ENCODE measurements at regions not wholly inside any gene's neighbourhood (a gene's known extent, or its start where the extent isn't known, plus 50 kb on each side); places are given as distances from the start of the nearest gene placed in this dataset.

DNA sequence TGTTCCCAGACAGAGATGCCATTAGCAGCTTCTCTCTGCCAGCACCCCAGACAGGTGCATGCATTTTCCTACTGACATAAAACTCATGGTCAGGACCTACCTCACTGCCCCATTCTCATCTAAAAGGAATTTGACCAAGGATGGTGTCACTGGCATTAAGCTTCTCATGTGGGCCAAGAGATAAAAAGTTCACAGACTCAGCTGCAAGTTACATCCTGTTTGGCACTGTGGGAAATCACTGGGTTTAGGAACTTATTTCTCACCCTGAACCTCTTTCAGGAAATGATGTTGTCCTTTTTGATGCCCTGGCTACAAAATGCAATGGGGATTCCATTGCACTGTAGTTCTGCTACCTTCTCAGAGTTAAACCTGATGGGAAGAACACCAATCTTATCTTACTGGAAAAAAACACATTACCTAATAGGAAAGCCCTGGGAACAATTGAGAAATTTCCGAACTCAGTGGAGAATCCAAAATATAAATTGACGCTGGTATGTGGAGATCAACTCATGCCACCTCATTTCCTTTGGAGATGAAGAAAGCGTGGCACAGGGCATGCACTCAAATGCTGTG is 252.1 kb upstream of the COPS8 start:
- TF ChIP-seq, protein P1, sequence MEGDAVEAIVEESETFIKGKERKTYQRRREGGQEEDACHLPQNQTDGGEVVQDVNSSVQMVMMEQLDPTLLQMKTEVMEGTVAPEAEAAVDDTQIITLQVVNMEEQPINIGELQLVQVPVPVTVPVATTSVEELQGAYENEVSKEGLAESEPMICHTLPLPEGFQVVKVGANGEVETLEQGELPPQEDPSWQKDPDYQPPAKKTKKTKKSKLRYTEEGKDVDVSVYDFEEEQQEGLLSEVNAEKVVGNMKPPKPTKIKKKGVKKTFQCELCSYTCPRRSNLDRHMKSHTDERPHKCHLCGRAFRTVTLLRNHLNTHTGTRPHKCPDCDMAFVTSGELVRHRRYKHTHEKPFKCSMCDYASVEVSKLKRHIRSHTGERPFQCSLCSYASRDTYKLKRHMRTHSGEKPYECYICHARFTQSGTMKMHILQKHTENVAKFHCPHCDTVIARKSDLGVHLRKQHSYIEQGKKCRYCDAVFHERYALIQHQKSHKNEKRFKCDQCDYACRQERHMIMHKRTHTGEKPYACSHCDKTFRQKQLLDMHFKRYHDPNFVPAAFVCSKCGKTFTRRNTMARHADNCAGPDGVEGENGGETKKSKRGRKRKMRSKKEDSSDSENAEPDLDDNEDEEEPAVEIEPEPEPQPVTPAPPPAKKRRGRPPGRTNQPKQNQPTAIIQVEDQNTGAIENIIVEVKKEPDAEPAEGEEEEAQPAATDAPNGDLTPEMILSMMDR (IDR thresholded peaks at IDR 0.05; ENCODE audit: poor library complexity, severe bottlenecking): no peak
- no peak for TF ChIP-seq RAD21 (conservative IDR thresholded peaks at IDR 0.05)
- no peak for TF ChIP-seq TAF1 (IDR thresholded peaks at IDR 0.05; ENCODE audit: low read depth)
- no peak for TF ChIP-seq POLR2AphosphoS5 (IDR thresholded peaks at IDR 0.05)
- TF ChIP-seq SMC3 (conservative IDR thresholded peaks at IDR 0.05; ENCODE audit: poor library complexity): no peak
- no peak for TF ChIP-seq EZH2 (IDR thresholded peaks at IDR 0.05; ENCODE audit: borderline replicate concordance, insufficient read depth, low read length, poor library complexity, severe bottlenecking)
- TF ChIP-seq EP300 (conservative IDR thresholded peaks at IDR 0.05; ENCODE audit: poor library complexity, severe bottlenecking): no peak
- TF ChIP-seq, protein P2, sequence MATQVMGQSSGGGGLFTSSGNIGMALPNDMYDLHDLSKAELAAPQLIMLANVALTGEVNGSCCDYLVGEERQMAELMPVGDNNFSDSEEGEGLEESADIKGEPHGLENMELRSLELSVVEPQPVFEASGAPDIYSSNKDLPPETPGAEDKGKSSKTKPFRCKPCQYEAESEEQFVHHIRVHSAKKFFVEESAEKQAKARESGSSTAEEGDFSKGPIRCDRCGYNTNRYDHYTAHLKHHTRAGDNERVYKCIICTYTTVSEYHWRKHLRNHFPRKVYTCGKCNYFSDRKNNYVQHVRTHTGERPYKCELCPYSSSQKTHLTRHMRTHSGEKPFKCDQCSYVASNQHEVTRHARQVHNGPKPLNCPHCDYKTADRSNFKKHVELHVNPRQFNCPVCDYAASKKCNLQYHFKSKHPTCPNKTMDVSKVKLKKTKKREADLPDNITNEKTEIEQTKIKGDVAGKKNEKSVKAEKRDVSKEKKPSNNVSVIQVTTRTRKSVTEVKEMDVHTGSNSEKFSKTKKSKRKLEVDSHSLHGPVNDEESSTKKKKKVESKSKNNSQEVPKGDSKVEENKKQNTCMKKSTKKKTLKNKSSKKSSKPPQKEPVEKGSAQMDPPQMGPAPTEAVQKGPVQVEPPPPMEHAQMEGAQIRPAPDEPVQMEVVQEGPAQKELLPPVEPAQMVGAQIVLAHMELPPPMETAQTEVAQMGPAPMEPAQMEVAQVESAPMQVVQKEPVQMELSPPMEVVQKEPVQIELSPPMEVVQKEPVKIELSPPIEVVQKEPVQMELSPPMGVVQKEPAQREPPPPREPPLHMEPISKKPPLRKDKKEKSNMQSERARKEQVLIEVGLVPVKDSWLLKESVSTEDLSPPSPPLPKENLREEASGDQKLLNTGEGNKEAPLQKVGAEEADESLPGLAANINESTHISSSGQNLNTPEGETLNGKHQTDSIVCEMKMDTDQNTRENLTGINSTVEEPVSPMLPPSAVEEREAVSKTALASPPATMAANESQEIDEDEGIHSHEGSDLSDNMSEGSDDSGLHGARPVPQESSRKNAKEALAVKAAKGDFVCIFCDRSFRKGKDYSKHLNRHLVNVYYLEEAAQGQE (IDR thresholded peaks at IDR 0.05; ENCODE audit: borderline replicate concordance): no peak

Measured in neural cell (in vitro differentiated cells).